ENCODE measurements at regions not wholly inside any gene's neighbourhood (a gene's known extent, or its start where the extent isn't known, plus 50 kb on each side); places are given as distances from the start of the nearest gene placed in this dataset.

DNA sequence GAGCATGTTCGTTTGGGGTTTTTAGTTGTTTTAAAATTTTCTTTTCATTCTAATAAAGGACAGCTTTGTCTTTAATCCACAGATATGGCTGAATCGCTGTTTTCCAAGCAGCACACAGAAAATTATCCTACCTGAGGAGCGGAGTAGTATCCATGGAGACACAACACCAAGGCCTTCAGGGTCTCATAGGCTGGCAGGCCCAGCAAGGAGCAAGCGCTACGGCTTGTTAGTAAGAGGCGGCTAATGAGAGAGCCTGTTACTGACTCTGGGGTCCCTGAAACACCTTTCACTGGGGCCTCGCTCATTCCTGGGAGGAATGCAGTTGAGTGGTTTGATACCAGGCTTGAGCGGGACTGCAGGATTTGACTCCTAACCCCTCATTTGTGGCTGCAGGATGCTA, 303.8 kb upstream of the CDH4 start:
- Mint-ChIP-seq H3K36me3 (ENCODE audit: low read depth) (no peaks in the 10 kb centered on the region), H3K4me1 (ENCODE audit: low read depth) (no peaks in the 10 kb centered on the region), H3K4me3 (no peak overlapping the region), H3K9me3 (no peaks in the 10 kb centered on the region), H3K27ac (no peak overlapping the region), H3K27me3 (peaks cover 3% of the 10 kb centered on the region)
- Histone ChIP-seq H3K4me1 (ENCODE audit: insufficient read depth, low read length) (no peaks in the 10 kb centered on the region), H3K27me3 (ENCODE audit: control insufficient read depth in 1 of 2, insufficient read depth in 2 of 2, low read length in 2 of 2) (no peaks in the 10 kb centered on the region), H3K27ac (ENCODE audit: low read depth in 1 of 2, low read length in 2 of 2) (no peak overlapping the region), H3K4me3 (ENCODE audit: low read length) (no peak overlapping the region), H3K9me3 (ENCODE audit: control insufficient read depth in 1 of 2, insufficient read depth in 1 of 2, low read length in 2 of 2) (peaks cover 0 to 21% of the 10 kb centered on the region in 2 experiments), H3K36me3 (ENCODE audit: insufficient read depth, low read length) (no peaks in the 10 kb centered on the region)
- DNase-seq (no peak), ATAC-seq (ENCODE audit: poor library complexity) (no peak)
- intact Hi-C loops (cut with DNase I, micrococcal nuclease), result no loop called here
- TF ChIP-seq, protein P1, sequence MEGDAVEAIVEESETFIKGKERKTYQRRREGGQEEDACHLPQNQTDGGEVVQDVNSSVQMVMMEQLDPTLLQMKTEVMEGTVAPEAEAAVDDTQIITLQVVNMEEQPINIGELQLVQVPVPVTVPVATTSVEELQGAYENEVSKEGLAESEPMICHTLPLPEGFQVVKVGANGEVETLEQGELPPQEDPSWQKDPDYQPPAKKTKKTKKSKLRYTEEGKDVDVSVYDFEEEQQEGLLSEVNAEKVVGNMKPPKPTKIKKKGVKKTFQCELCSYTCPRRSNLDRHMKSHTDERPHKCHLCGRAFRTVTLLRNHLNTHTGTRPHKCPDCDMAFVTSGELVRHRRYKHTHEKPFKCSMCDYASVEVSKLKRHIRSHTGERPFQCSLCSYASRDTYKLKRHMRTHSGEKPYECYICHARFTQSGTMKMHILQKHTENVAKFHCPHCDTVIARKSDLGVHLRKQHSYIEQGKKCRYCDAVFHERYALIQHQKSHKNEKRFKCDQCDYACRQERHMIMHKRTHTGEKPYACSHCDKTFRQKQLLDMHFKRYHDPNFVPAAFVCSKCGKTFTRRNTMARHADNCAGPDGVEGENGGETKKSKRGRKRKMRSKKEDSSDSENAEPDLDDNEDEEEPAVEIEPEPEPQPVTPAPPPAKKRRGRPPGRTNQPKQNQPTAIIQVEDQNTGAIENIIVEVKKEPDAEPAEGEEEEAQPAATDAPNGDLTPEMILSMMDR (IDR thresholded peaks at IDR 0.05), result no peak
- ChIA-PET POLR2A (interaction anchor here (0.6 kb wide), 1 partner anchor 234 kb away, joined by 3 read pairs; no protein-coding TSS in a partner anchor), CTCF (no interaction called here)

DNA sequence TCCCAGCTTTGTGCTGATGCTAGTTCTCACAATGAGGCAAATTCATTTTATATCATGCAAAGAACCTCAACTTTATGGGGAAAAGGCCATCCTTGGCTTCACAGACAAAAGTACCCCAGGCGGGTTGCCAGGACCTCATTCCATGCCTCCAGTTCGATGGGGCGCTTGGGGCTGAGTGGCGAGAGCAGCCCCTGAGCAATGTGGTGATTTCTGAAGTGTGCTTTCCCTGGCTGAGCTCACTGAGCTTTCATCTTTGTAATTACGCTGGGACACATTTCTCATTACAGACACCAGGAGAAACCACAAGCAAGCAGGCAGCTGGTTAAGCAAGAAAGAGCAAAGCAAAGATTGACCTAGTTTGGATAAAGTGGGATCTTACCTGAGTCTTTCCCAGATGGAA, 301.5 kb upstream of the CDH4 start:
- TF ChIP-seq, protein P1 (IDR thresholded peaks at IDR 0.05), result no peak
- Mint-ChIP-seq H3K27me3 (no peaks in the 10 kb centered on the region), H3K4me1 (ENCODE audit: low read depth) (no peaks in the 10 kb centered on the region), H3K4me3 (no peak overlapping the region), H3K36me3 (ENCODE audit: low read depth) (no peaks in the 10 kb centered on the region), H3K9me3 (no peaks in the 10 kb centered on the region), H3K27ac (no peak overlapping the region)
- intact Hi-C loops (cut with DNase I, micrococcal nuclease), result no loop called here
- Histone ChIP-seq H3K27me3 (ENCODE audit: control insufficient read depth in 1 of 2, insufficient read depth in 2 of 2, low read length in 2 of 2) (no peaks in the 10 kb centered on the region), H3K4me1 (ENCODE audit: insufficient read depth, low read length) (no peaks in the 10 kb centered on the region), H3K9me3 (ENCODE audit: control insufficient read depth in 1 of 2, insufficient read depth in 1 of 2, low read length in 2 of 2) (peaks cover 0 to 17% of the 10 kb centered on the region in 2 experiments), H3K36me3 (ENCODE audit: insufficient read depth, low read length) (no peaks in the 10 kb centered on the region), H3K4me3 (ENCODE audit: low read length) (no peak overlapping the region), H3K27ac (ENCODE audit: low read depth in 1 of 2, low read length in 2 of 2) (no peak overlapping the region)
- ChIA-PET CTCF (no interaction called here), POLR2A (no interaction called here)
- DNase-seq (no peak), ATAC-seq (ENCODE audit: poor library complexity) (no peak)

GRCh38 chr20:60950974-60951373, 301.1 kb upstream of the CDH4 start:
- intact Hi-C loops (cut with DNase I, micrococcal nuclease), result no loop called here
- ChIA-PET POLR2A (no interaction called here), CTCF (no interaction called here)
- TF ChIP-seq, protein P1 (IDR thresholded peaks at IDR 0.05), result no peak
- H3K4me1 ChIP-seq (ENCODE audit: insufficient read depth, low read length), result no peaks in the 10 kb centered on the region
- Mint-ChIP-seq H3K4me1 (ENCODE audit: low read depth) (no peaks in the 10 kb centered on the region), H3K36me3 (ENCODE audit: low read depth) (no peaks in the 10 kb centered on the region), H3K27ac (no peak overlapping the region), H3K4me3 (no peak overlapping the region), H3K27me3 (no peaks in the 10 kb centered on the region), H3K9me3 (no peaks in the 10 kb centered on the region)
- DNase-seq (no peak), ATAC-seq (ENCODE audit: poor library complexity) (no peak)
- peaks cover 0 to 15% of the 10 kb centered on the region in 2 experiments for H3K9me3 ChIP-seq (ENCODE audit: control insufficient read depth in 1 of 2, insufficient read depth in 1 of 2, low read length in 2 of 2)
- H3K27ac ChIP-seq (ENCODE audit: low read depth in 1 of 2, low read length in 2 of 2), result no peak overlapping the region
- H3K27me3 ChIP-seq (ENCODE audit: control insufficient read depth in 1 of 2, insufficient read depth in 2 of 2, low read length in 2 of 2), result no peaks in the 10 kb centered on the region
- H3K4me3 ChIP-seq (ENCODE audit: low read length), result no peak overlapping the region
- no peaks in the 10 kb centered on the region for H3K36me3 ChIP-seq (ENCODE audit: insufficient read depth, low read length)

All from CD4-positive, alpha-beta T cell (primary cell).